ENCODE measurements at regions not wholly inside any gene's neighbourhood (a gene's known extent, or its start where the extent isn't known, plus 50 kb on each side); places are given as distances from the start of the nearest gene placed in this dataset.

DNA sequence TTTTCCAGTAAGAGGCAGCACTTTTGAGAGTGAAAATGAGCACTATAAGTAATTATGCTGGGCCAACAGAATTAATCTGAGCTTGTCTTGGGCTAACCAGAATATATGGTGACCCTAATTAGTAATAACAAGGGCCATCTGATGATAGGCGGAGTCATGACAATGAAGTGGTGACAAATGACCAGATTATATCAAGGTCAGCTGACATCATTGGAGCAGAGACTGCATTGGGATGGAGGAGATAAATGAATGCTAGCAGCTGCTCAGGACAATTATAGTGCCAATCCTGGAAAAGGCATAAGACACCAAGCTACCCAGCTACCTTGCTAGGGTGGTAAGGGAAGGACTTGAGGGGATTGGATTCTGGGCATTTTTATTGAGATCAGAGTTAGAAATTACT is 1548.7 kb downstream of the RPA4 start:
- H3K4me1 Mint-ChIP-seq: peaks cover 9 to 17% of the 10 kb centered on the region in 2 experiments; a peak in 3 of 4 replicates
- Histone ChIP-seq H3K23ac (ENCODE audit: insufficient read length, low read depth, low read length) (no peak overlapping the region), H3K79me2 (ENCODE audit: insufficient read depth, low read length) (no peaks in the 10 kb centered on the region), H3K4me2 (ENCODE audit: insufficient read depth, insufficient read length, low read length) (no peak overlapping the region), H3K79me1 (ENCODE audit: insufficient read depth, low read depth, low read length, poor library complexity, severe bottlenecking) (no peaks in the 10 kb centered on the region), H3K14ac (ENCODE audit: insufficient read depth, low read length) (no peak overlapping the region), H3K9ac (ENCODE audit: extremely low read depth, insufficient read length, low read length) (no peak overlapping the region), H2AFZ (ENCODE audit: low read length) (no peak overlapping the region), H4K5ac (ENCODE audit: insufficient read length, low read depth, low read length) (no peak overlapping the region), H2BK5ac (ENCODE audit: insufficient read length, low read length) (no peak overlapping the region), H3K27ac (ENCODE audit: insufficient read length, low read depth, low read length) (no peak overlapping the region), H4K91ac (ENCODE audit: insufficient read length, low read depth, low read length) (no peak overlapping the region), H4K8ac (replicated peaks; ENCODE audit: insufficient read length, low read depth, low read length) (no peak overlapping the region), H3K4me1 (ENCODE audit: insufficient read depth, low read length) (no peaks in the 10 kb centered on the region; the same call in 1 of the 2 replicates), H3K18ac (ENCODE audit: insufficient read length, low read depth, low read length) (no peak overlapping the region), H4K20me1 (ENCODE audit: control insufficient read depth, insufficient read depth, insufficient read length) (no peaks in the 10 kb centered on the region), H2AK5ac (ENCODE audit: insufficient read length, low read length) (no peak overlapping the region), H2BK120ac (ENCODE audit: low read depth, low read length, poor library complexity, severe bottlenecking) (no peak overlapping the region), H2BK15ac (ENCODE audit: low read depth, low read length) (no peak overlapping the region), H3K9me3 (ENCODE audit: control insufficient read depth, low read depth, low read length) (no peaks in the 10 kb centered on the region), H3K4ac (ENCODE audit: low read depth, low read length) (no peak overlapping the region), H3K27me3 (ENCODE audit: insufficient read depth, low read length) (no peaks in the 10 kb centered on the region), H2BK12ac (ENCODE audit: insufficient read length, low read depth, low read length) (no peak overlapping the region), H2BK20ac (ENCODE audit: low read depth, low read length, poor library complexity, severe bottlenecking) (no peak overlapping the region), H3K23me2 (ENCODE audit: insufficient read length, low read depth, low read length, poor library complexity, severe bottlenecking) (no peaks in the 10 kb centered on the region), H3T11ph (ENCODE audit: low read length) (no peak overlapping the region), H3K56ac (ENCODE audit: insufficient read length, low read depth, low read length) (no peak overlapping the region)
- no peak for DNase-seq
- no peak overlapping the region for H3K27ac Mint-ChIP-seq
- peaks cover 8 to 12% (median 11%) of the 10 kb centered on the region in 3 experiments for H3K36me3 Mint-ChIP-seq (ENCODE audit: insufficient read depth in 1 of 3, low read depth in 3 of 3)
- no peak overlapping the region for H3K4me3 Mint-ChIP-seq
- no CpG with 5 or more reads among the region's 1 CpG for WGBS (ENCODE audit: extremely low coverage, insufficient read length, low lambda C conversion rate)
- no peaks in the 10 kb centered on the region for H3K27me3 Mint-ChIP-seq (ENCODE audit: low read depth)
- H3K9me3 Mint-ChIP-seq: peaks cover 12% of the 10 kb centered on the region in 2 experiments
- no peak for TF ChIP-seq CTCF (conservative IDR thresholded peaks at IDR 0.05)

Measured in H9 (cell line).